NT2/D1 (cell line): ENCODE measurements at regions not wholly inside any gene's neighbourhood (a gene's known extent, or its start where the extent isn't known, plus 50 kb on each side); places are given as distances from the start of the nearest gene placed in this dataset.

Experiments used
- SUZ12 ChIP-seq: IDR thresholded peaks from 2 replicates; pipeline ENCODE4 v1.6.1; 2011; ENCODE audit not compliant: insufficient read length, insufficient read depth; ENCODE audit errors: extremely low read depth
- YY1 ChIP-seq: IDR thresholded peaks from 2 replicates; pipeline ENCODE4 v1.6.1; 2011; ENCODE audit not compliant: insufficient read length, insufficient read depth
- ZNF274 ChIP-seq: IDR thresholded peaks from 2 replicates; pipeline ENCODE4 v1.6.1; 2011; ENCODE audit warnings: mild to moderate bottlenecking, low read depth, low read length

DNA sequence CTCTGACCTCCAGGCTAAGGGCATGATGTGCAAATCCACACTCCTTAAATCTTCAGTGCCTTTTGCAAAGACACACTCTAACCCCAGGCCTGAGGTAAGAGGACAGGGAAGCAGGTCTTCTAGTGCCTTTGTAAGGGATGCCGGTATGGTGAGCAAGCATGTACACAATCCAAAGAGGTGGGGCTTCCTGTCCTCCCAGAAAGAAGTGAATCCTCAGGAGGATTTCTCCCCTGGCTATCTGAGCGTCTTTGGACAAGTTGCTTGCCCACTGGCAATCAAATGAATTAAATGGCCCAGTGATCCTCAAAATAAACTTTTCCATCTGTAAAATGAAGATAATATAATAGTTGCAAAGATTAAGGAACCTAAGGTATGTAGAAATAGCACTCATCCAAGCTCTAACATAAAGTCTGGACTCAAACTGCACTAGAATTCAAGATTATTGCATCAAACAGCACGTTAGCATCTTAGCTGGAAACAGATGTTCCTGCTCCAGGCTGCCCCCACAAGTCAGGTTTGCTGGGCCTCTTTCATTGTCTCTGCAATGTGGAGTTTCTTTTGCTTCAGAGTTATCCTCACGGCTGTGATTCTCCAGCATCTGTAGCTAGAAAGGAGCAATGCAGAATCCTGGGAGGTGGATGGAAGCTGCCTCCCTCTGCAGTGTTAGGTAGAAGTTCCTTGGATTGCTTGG lies 249.6 kb downstream of the TSHZ3 start:
- TF ChIP-seq SUZ12 (no peak), ZNF274 (no peak), YY1 (no peak)
